GM21528 (cell line): ENCODE measurements at regions not wholly inside any gene's neighbourhood (a gene's known extent, or its start where the extent isn't known, plus 50 kb on each side); places are given as distances from the start of the nearest gene placed in this dataset.
"Not testable (repeated sequence)": the region's sequence is repeated elsewhere in the genome, so short reads cannot be mapped to it uniquely, and the experiment has no call there.

ENCODE experiments used
- ATAC-seq: cut with Tn5 transposase; IDR thresholded peaks from one replicate; pipeline ENCODE4 v1.9.1; 2021; ENCODE audit warnings: mild to moderate bottlenecking, moderate library complexity; ENCODE audit not compliant: unreplicated experiment, low FRiP score

DNA sequence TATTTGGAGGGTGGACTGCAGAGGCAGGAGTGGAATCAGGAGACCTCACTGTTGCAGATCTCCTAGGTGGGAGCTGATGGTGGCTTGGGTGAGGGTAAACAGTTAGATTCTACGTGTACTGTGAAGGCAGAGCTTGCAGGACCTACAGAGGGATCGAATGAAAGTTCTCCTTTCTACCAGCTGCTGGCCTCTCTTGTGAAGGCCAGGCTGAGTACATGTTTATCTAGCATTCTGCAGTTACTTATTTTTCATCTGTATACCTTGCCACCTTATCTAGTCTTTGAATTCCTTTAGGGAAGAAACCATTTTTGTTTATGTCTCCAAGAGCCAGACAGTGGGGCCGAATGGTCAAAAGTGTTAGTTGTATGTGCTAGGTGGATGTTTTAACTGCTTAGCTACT lies 57.6 kb downstream of the PTTG1 start:
- ATAC-seq = no peak

DNA sequence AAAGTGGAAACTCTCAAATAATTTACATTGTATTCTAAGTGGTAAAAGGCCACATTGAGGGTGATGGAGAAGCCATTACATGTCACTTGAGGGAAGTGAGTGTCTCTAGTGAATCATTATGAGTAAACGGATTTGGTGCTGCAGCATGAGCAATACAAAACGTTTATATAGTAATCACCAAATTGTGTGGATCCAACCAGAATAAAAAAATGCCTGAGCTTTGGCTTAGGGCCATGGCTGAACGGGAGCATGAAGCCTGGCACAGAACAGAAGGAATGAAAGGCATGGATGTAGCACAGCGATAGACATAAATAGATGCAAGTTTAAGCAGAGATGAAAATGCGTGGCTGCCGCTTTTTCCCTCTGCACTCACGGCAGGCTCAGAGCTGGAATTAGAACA lies 58.3 kb downstream of the PTTG1 start:
- no peak for ATAC-seq

DNA sequence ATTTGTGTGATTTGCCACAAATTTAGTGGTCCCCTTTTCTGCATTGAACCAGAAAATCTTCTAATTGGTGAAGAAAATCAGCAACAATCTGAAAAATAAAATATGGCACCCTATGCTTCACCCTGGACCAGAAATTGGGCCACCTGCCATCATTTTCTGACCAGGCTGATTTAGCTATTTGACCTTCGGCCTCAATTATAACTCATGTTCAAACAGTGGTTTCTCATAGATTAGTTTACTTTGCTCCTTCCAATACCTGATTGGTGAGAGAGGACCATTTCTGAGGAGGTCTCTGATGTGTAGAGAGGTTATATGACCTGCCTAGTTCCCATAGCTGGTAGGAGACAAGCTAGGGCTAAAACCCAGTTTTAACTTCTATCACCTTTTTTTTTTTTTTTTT lies 59.0 kb downstream of the PTTG1 start:
- ATAC-seq = no peak

DNA sequence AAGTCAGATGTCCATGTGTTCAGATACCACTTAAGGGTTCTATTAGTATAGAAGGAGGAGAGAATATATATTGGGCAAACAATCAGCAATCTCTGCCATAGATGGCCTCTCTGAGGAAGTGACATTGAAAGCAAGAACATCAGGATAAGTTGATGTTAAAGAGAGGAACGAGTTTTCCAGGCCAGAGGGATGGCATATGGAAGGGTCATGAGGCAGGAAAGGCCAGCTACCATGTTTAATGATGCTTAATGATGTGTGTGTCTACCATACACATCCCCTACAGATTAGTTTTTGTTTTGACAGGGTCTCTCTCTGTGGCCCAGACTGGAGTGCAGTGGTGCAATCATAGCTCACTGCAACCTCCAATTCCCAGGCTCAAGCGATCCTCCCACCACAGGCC lies 63.0 kb downstream of the PTTG1 start:
- no peak for ATAC-seq

DNA sequence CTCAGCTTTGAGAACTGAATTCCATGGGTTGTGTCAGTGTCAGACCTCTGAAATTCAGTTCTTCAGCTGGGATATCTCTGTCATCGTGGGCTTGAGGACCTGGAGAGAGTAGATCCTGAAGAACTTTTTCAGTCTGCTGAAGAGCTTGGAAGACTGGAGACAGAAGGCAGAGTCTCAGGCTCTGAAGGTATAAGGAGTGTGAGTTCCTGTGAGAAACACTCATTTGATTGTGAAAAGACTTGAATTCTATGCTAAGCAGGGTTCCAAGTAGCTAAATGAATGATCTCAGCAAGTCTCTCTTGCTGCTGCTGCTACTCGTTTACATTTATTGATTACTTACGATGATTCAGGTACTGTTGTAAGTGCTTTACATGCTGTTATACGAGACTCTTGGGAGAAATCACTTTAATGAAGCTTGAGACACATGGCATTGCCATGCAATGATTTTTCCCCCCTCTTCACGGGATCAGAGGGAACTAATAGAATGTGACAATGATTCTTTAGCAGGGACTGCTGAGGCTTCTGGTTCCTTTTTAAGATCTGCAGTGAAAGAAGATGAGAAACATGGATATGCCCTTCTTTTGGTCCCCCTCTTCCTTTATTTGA lies 63.8 kb downstream of the PTTG1 start:
- no peak for ATAC-seq

DNA sequence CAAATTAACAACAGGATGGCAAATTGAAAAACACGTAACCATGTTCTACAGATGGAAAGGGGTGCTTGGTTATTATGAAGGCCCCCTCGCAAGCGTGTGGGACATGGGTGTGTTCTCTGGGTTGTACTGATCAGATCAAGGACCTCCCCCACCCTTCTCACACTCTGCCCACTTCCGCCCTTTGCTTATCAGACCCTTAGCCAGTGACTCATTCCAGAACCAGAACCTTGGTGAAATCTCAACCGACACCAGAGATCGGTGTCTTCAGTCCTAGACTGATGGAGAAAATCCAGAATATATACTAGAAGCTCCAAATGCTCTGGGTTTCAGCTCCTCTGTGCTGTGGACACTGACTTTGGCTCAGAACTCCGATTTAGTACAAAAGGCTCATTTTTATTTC lies 64.9 kb downstream of the PTTG1 start:
- ATAC-seq = peak; percentile 48

DNA sequence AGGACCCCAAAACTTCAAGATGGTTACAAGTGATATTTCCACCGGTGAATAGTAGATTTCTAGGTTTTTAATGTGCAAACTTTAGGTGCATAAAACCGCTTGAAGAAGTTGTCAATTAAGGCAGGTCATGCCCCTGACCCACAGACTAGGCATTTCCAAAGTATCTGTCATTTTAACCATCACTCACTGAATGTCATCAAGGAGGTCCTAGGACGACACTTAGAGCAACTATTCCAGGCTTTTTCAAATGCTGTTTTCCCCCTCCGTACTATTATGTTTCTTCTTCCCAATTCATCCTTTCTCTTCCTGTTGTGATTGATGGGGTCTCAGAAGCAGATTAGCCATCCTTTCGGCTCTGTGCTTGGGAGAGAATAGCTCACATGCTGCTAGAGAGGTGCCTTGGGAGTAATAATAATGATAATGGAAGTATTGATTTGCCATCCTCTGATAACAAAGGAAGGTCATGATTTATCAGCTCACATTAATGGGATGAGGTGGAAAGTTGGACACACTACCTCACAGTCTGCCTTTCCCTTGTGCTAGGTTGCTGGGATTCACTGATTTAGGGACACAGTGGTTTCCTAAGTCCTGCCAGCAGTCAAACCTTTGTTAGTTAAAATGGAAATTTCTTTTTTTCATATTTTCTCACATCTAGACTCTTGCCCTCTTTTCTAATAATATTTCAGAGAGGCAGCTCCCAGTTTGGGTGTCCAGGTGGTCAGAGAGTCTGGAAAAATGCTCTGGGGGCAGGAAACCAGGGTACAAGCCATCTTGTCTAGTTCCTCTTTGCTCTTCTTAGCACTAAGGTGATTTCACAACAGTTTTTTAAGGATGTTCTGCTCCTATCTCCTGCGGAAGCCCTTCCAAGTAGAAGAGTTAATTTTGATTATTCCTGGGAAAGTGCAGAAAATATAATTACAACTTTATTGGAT lies 67.0 kb downstream of the PTTG1 start:
- no peak for ATAC-seq

DNA sequence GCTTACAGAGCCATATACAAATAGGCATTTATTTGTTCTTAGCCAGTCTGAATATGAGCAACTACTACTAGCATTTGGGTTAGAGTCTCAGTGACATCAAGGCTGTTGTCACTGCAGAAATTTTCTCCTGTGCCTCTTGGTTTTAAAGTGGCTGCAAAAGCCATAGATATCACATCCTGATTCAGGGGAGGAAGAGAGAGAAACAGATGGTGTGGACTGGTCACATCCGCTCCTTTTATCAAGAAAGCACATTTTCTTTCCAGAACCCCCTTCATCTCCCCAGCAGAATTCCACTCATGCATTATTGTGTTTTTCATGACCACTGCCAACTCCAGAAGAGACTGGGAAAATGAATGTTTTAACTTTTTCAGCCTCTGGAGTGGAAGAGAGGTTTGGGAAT lies 69.8 kb downstream of the PTTG1 start:
- ATAC-seq = no peak

DNA sequence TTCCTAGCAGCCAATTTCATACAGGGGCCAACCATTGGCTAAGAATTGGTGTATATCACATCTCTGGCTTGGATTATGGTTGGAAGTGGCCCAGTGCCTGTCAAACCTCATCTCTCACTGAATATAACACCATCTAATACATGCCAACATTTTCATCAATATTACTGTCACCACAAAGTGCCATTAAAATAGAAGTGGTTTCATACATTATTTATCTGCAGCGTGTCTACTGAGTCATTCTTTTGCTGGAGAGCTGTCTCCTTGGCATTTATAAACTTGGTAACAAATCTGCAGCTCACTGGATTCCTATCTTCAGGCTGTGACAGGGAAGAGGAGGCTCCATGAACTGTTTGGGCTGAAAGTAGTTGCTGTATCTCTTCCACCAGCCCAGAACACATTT lies 70.9 kb downstream of the PTTG1 start:
- no peak for ATAC-seq

DNA sequence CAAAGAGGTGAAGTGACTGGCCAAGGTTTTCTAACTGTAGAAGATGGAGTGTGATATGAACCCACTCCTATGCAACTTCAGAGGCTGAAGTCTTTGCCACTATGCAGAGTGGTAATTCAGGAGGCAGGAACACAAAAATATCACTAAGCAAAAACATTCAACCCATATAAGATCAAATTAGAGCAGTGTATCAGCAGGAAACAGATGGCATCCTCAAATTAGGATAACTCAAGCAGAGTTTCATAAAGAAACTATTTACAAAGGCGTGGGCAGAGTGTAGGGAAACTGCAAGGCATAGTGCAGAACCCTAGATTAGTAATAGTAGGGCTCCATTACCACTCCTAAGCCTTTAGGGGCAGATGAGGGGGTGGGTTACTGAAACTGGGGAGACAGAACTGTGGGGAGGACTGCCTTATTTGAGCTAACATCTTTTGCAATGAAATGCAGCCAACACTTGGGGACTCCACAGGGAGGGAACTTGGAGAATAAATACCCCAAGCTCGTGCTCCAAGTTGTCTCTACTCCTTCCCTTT lies 72.2 kb downstream of the PTTG1 start:
- no peak for ATAC-seq

DNA sequence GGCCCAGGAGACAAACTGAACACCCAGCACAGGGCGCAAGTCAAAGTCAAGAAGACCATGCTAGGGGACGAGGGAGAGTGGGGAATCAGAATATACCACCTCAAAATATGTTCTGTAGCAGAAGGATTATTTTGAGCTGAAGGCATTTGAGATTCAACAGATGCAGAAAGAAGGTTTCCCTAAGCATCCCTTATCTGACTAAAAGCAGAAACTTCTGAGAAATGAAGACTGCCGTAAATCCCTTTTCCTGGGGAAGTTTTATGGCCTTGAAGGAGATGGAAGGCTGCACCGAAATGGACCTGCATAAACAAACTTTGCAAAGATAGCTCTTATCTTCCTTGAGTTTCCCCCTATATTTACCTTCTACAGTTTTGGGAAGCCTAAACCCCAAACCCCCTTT lies 72.8 kb downstream of the PTTG1 start:
- no peak for ATAC-seq

DNA sequence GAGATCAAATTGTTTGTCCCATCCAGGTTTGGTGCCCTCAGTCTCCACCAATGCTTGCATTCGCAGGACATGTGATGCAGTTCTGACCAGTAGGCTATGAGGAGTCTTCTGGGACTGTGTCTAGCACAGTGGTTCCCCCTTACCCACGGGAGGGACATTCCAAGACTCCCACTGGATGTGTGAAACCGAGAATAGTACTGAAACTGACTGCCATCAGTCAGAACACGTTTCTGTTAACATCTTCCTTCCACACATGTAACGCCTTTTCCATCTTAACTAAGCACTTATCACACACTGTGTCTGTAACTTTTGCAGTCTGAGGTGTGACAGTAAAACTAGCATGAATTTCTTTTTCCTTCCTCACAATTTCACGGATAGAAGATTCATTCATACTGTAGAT lies 74.7 kb downstream of the PTTG1 start:
- no peak for ATAC-seq

DNA sequence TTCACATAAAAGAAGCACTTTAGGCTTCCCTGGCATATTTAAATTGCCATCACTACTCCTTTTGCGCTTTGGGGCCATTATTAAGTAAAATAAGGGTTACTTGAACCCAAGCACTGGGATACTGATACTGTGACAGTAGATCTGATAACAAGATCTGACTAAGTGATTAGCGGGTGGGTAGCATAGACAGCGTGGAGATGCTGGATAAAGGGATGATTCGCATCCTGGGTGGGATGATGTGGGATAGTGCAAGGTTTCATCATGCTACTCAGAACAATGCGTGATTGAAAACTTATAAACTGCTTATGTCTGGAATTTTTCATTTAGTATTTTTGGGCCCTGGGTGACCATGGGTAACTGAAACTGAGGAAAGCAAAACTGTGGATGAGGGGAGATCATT lies 75.1 kb downstream of the PTTG1 start:
- ATAC-seq = no peak

DNA sequence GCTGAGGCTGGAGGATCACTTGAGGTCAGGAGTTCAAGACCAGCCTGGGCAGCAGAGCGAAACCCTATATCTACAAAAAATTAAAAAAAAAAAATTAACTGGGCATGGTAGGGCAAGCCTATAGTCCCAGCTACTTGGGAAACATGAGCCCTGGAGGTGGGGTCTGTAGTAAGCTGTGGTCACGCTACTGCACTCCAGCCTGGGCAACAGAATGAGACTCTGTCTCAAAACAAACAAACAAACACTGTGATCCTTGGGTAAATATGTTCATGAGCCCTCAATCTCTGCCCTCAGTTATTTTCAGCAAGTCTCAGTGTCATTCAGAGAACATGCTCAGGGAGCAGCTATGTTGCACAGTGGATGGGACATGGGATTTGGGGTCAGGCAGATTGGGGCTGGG lies 76.2 kb downstream of the PTTG1 start:
- ATAC-seq = no peak

DNA sequence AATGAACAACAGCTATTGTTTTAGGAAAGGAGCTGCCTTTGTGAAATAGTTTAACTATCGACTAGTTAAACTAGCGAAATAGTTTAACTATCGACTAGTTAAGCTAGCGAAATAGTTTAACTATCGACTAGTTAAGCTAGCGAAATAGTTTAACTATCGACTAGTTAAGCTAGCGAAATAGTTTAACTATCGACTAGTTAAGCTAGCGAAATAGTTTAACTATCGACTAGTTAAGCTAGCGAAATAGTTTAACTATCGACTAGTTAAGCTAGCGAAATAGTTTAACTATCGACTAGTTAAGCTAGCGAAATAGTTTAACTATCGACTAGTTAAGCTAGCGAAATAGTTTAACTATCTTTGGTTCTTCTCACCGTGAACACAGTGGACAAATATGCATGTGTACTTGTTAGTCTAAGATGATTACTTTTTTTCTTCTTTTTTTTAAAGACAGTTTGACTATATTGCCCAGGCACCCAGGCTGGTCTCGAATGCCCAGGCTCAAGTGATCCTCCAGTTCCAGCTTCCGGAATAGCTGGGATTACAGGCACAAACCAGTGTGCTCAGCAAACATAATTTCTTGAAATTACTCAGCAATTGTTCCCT lies 76.9 kb downstream of the PTTG1 start:
- ATAC-seq = not testable (repeated sequence)

DNA sequence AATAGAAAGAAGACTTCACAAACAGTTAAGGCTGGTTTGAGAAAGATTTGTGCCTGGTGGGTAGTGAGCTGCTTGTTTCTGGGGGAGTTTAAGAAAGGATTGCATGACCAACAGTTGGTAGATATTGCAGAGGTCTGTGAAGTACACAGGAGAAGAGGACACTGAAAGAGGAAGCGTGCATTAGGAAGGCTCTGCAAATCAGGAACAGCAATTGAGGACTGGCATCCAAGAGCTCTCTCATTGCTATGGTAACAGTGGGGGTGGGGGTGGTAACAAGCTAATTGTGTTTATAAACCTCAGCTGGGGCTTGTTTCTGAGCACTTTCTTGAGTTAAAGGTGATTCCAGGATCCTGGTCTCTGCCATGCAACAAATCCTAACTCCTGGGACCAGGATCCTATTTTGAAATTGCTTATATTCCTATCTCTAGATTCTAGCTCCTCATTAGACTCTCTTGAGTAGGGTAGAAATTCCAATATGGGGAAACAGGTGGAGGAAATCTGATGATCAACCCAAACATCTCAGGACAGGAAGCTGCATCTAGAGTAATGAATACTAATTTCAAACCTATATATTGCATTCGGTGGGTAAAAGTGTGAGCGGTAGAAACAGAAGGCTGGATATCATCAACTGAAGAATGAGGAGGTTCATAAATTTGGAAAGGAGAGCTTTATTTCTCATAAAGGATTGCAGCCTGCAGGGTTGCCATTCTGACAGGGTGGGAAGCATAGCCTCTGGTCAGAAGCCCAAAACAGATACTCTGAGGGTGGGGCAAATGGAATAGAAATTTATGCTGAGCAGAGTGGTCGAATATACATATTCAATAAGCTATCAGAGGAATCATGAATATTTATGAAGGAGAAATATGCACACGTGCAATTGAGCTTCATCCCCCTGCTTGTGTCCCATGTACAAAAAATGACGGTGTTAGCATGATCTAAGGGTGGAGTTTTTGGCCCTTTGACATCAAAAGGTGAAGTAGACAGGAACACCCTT lies 79.4 kb downstream of the PTTG1 start:
- no peak for ATAC-seq

DNA sequence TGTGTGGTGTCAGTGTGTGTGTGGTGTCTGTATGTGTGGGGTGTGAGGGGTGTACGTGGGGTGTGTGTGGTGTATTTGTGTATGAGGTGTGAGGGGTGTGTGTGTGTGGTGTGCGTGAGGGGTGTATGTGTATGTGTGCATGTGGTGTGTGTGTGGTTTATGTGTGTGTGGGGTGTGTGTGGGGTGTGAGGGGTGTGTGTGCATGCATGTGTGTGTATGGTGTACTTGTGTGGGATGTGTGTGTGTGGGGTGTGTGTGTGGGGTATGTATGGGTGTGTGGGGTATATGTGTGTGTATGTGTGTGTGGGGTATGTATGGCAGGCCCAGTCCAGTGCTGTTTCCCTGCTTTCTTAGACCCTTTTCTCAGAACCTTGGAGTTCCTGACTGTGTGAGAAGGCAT lies 83.3 kb downstream of the PTTG1 start:
- no peak for ATAC-seq

DNA sequence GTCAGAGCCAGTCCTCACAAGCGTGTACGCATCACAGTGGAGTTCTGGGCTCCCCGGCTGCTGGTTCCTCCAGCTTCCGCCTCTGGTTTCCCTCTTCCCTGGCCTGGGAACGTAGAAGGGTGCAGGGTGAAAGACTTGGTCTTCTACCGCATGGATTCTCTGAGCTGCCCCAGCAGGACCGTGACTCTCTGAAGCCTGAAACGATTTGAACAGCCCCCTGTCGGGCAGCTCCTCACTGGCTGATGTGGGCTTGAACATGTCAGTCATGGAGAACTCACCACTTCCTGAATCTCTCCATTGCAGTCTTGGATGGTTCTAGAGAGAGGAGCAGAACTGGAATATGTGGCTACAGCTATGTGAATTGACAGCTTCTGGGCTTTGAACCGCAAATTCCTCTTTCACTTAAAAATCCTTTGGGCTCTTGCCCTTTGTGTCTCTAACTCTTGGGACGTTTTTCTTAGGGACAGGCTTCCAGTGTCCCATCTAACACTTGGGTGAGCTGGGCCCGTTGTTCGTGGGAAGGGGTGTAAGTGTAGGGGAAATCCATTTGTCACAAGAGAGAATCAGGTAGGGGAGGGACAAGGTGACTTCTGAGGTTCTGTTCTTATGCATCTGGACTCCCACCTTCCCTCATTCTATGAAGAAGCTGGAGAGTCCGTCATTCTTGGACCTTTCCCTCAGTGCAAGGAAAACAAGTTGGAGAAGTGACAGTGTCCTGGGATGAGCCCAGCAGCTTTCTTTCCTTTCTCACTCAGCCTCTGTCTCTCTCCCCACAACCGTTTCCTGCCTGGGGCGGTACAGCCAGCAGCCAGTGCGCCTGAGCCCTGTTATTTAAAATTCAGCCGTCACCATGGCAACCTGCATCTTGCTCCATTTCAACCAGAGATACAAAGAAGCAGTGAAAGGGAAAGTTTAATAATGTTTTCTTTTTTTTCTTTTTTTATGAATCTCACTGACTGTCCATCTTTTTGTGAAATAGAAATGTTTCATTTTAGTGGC lies 84.7 kb downstream of the PTTG1 start:
- ATAC-seq = peak; percentile 88

DNA sequence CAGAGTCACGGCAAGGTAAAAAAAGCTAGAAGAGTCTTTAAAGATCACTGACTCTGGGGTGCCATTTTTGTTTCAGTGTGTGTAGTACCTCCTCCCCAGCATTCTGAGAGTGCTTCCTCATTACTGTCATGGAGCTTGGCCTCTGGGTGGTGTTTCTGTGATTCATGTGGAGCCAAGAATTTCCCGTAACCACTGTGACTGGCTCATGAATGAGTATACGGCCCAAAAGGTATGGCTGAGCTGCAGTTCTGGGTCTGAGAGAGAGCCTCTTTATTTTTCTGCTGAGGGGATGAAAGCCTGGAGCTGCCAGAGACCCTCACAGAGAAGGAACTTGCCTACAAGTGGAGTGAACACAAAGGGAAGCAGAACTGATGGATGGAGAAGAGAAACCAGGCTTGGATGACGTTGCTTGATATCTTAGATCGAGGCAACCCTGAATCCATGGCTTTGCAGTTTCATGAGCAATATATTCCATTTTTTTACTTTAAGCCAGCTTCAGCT lies 85.6 kb downstream of the PTTG1 start:
- no peak for ATAC-seq
